ENCODE measurements at regions not wholly inside any gene's neighbourhood (a gene's known extent, or its start where the extent isn't known, plus 50 kb on each side); places are given as distances from the start of the nearest gene placed in this dataset.

- TF ChIP-seq CTCF (conservative IDR thresholded peaks at IDR 0.05; ENCODE audit: low read depth, low read length) = no peak
- H3K4me3 ChIP-seq (ENCODE audit: low read depth, low read length) = no peak overlapping the region
- no peak for DNase-seq (ENCODE audit: low read depth)
Measured at GRCh38 chr4:129371926-129372325, 276.0 kb downstream of the C4orf33 start.

GRCh38 chr4:129377131-129377845 is 281.3 kb downstream of the C4orf33 start:
- DNase-seq (ENCODE audit: low read depth) = no peak
- TF ChIP-seq CTCF (conservative IDR thresholded peaks at IDR 0.05; ENCODE audit: low read depth, low read length) = no peak
- no peak overlapping the region for H3K4me3 ChIP-seq (ENCODE audit: low read depth, low read length)

- no peak for TF ChIP-seq CTCF (conservative IDR thresholded peaks at IDR 0.05; ENCODE audit: low read depth, low read length)
- no peak for DNase-seq (ENCODE audit: low read depth)
- no peak overlapping the region for H3K4me3 ChIP-seq (ENCODE audit: low read depth, low read length)
Measured at GRCh38 chr4:129378364-129378763, 282.4 kb downstream of the C4orf33 start.

- TF ChIP-seq CTCF (conservative IDR thresholded peaks at IDR 0.05; ENCODE audit: low read depth, low read length) = no peak
- no peak for DNase-seq (ENCODE audit: low read depth)
Measured at GRCh38 chr4:129379429-129379828, 283.5 kb downstream of the C4orf33 start.

GRCh38 chr4:129384974-129385373 is 289.0 kb downstream of the C4orf33 start:
- TF ChIP-seq CTCF (conservative IDR thresholded peaks at IDR 0.05; ENCODE audit: low read depth, low read length) = no peak
- DNase-seq (ENCODE audit: low read depth) = no peak
- no peak overlapping the region for H3K4me3 ChIP-seq (ENCODE audit: low read depth, low read length)

More at GRCh38 chr4:129379429-129379828, 283.5 kb downstream of the C4orf33 start:
- H3K4me3 ChIP-seq (ENCODE audit: low read depth, low read length) = no peak overlapping the region

GRCh38 chr4:129387666-129388065 is 291.7 kb downstream of the C4orf33 start:
- DNase-seq (ENCODE audit: low read depth) = no peak
- H3K4me3 ChIP-seq (ENCODE audit: low read depth, low read length) = no peak overlapping the region
- TF ChIP-seq CTCF (conservative IDR thresholded peaks at IDR 0.05; ENCODE audit: low read depth, low read length) = no peak

GRCh38 chr4:129393976-129394375 is 298.0 kb downstream of the C4orf33 start:
- TF ChIP-seq CTCF (conservative IDR thresholded peaks at IDR 0.05; ENCODE audit: low read depth, low read length) = no peak
- no peak for DNase-seq (ENCODE audit: low read depth)
- H3K4me3 ChIP-seq (ENCODE audit: low read depth, low read length) = no peak overlapping the region

Data from choroid plexus epithelial cell (primary cell).